ENCODE measurements at regions not wholly inside any gene's neighbourhood (a gene's known extent, or its start where the extent isn't known, plus 50 kb on each side); places are given as distances from the start of the nearest gene placed in this dataset.

- intact Hi-C loops (cut with micrococcal nuclease): no loop called here
These were observed 132.7 kb downstream of the RDH14 start for GRCh38 chr2:18427762-18428161.

- intact Hi-C loops (cut with micrococcal nuclease): no loop called here
These were observed 134.3 kb downstream of the RDH14 start for GRCh38 chr2:18426174-18426573.

GRCh38 chr2:18425210-18425703 lies 135.2 kb downstream of the RDH14 start:
- intact Hi-C loops (cut with micrococcal nuclease): no loop called here

GRCh38 chr2:18423636-18424035 lies 136.8 kb downstream of the RDH14 start:
- intact Hi-C loops (cut with micrococcal nuclease): no loop called here

GRCh38 chr2:18422432-18423165 lies 137.9 kb downstream of the RDH14 start:
- intact Hi-C loops (cut with micrococcal nuclease): no loop called here

- intact Hi-C loops (cut with micrococcal nuclease): no loop called here
These were observed 146.6 kb downstream of the RDH14 start for GRCh38 chr2:18413676-18414396.

GRCh38 chr2:18412980-18413675 lies 147.3 kb downstream of the RDH14 start:
- intact Hi-C loops (cut with micrococcal nuclease): no loop called here

- intact Hi-C loops (cut with micrococcal nuclease): no loop called here
These were observed 148.8 kb downstream of the RDH14 start for GRCh38 chr2:18411626-18412025.

GRCh38 chr2:18410543-18410942 lies 149.9 kb downstream of the RDH14 start:
- intact Hi-C loops (cut with micrococcal nuclease): no loop called here

GRCh38 chr2:18408638-18409037 lies 151.8 kb downstream of the RDH14 start:
- intact Hi-C loops (cut with micrococcal nuclease): no loop called here

GRCh38 chr2:18406219-18406618 lies 154.2 kb downstream of the RDH14 start:
- intact Hi-C loops (cut with micrococcal nuclease): no loop called here

- intact Hi-C loops (cut with micrococcal nuclease): no loop called here
These were observed 155.7 kb downstream of the RDH14 start for GRCh38 chr2:18404708-18405107.

GRCh38 chr2:18403921-18404522 lies 156.4 kb downstream of the RDH14 start:
- intact Hi-C loops (cut with micrococcal nuclease): no loop called here

GRCh38 chr2:18402831-18403230 lies 157.6 kb downstream of the RDH14 start:
- intact Hi-C loops (cut with micrococcal nuclease): no loop called here

- intact Hi-C loops (cut with micrococcal nuclease): no loop called here
These were observed 159.0 kb downstream of the RDH14 start for GRCh38 chr2:18401471-18401870.

GRCh38 chr2:18399601-18400000 lies 160.9 kb downstream of the RDH14 start:
- intact Hi-C loops (cut with micrococcal nuclease): no loop called here

- intact Hi-C loops (cut with micrococcal nuclease): no loop called here
These were observed 161.6 kb downstream of the RDH14 start for GRCh38 chr2:18398833-18399232.

GRCh38 chr2:18396329-18397010 lies 164.0 kb downstream of the RDH14 start:
- intact Hi-C loops (cut with micrococcal nuclease): no loop called here

GRCh38 chr2:18395555-18395954 lies 164.9 kb downstream of the RDH14 start:
- intact Hi-C loops (cut with micrococcal nuclease): no loop called here

- intact Hi-C loops (cut with micrococcal nuclease): no loop called here
These were observed 172.8 kb downstream of the RDH14 start for GRCh38 chr2:18387441-18388206.

Measured in T-helper 2 cell treated with Interferon-gamma antibody and Interleukin-4, amounts not matched to agents 100 ng/mL and 5 ng/mL, for 36 hours (primary cell).